Jurkat, Clone E6-1 (cell line): ENCODE measurements at regions not wholly inside any gene's neighbourhood (a gene's known extent, or its start where the extent isn't known, plus 50 kb on each side); places are given as distances from the start of the nearest gene placed in this dataset.
"Not testable (repeated sequence)": the region's sequence is repeated elsewhere in the genome, so short reads cannot be mapped to it uniquely, and the experiment has no call there.

Experiments
- DNase-seq: peaks from one replicate; pipeline ENCODE4 v3.0.0-alpha.2; 2011; ENCODE audit warnings: low read depth, low spot score
- H3K4me3 ChIP-seq: 2 replicates; pipeline ENCODE4 v1.5.1; 2011; ENCODE audit warnings: mild to moderate bottlenecking, low read length, control low read depth, moderate library complexity

- H3K4me3 ChIP-seq = no peak overlapping the region
- DNase-seq = no peak
These were observed 167.1 kb upstream of the KCNJ15 start for GRCh38 chr21:38089763-38090046.

GRCh38 chr21:38091061-38091460 lies 165.7 kb upstream of the KCNJ15 start:
- H3K4me3 ChIP-seq, DNase-seq: not testable (repeated sequence)

GRCh38 chr21:38092051-38092450 lies 164.7 kb upstream of the KCNJ15 start:
- no peak overlapping the region for H3K4me3 ChIP-seq
- no peak for DNase-seq

DNA sequence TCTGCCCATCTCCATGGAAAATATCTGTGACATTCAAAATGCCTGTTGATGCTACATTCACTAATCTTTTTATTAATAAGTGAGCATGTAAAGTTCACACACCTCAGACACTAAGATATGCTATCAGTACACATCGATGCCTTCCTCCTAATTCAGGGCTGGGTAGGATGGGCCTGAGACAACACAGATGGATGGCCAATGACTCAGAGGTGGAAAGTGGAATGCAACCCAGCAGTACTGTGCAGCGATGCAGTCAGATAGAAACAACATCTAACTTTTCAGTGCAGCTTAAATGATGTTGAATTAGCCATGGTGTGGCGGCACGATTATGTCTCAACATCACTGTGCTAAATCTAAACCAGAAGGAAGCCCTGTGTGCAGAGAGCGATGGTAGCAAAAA lies 161.6 kb upstream of the KCNJ15 start:
- H3K4me3 ChIP-seq = no peak overlapping the region
- no peak for DNase-seq

DNA sequence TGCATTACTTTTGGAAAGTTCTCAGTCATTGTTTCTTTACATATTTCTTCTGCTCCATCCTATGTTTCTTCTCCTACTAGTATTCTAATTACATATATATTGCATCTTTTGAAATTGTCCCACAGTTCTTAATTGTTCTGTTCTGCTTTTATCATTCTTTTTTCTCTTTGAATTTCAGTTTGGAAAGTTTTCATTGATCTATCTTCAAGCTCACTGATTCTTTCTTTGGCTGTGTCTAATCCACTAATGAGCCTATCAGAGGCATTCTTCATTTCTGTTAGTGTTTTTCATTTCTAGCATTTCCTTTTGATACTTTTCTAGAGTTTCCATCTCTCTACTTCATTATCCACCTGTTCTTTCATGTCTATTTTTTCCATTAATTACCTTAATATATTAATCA lies 159.0 kb upstream of the KCNJ15 start:
- H3K4me3 ChIP-seq = no peak overlapping the region
- DNase-seq = no peak

GRCh38 chr21:38112219-38112789 lies 144.5 kb upstream of the KCNJ15 start:
- no peak for DNase-seq
- no peak overlapping the region for H3K4me3 ChIP-seq

GRCh38 chr21:38114717-38115333 lies 142.0 kb upstream of the KCNJ15 start:
- DNase-seq = no peak
- no peak overlapping the region for H3K4me3 ChIP-seq

DNA sequence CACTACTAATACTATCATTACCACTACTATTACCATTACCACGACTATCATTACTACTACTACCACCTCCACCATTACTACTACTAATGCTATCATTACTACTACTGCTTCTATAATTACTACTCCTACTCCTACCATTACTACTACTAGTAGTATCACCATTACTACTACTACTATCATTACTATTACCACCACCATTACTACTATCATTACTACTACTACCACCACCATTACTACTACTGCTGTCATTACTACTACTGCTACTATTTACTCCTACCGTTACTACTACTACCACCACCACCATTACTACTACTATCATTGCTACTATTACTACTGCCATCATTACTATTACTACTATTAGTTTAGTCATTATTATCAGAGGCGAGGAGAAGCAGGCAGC lies 140.9 kb upstream of the KCNJ15 start:
- DNase-seq = no peak

GRCh38 chr21:38119793-38120192 lies 137.0 kb upstream of the KCNJ15 start:
- DNase-seq = no peak
- no peak overlapping the region for H3K4me3 ChIP-seq

More for the DNA sequence above, 140.9 kb upstream of the KCNJ15 start:
- H3K4me3 ChIP-seq = no peak overlapping the region

DNA sequence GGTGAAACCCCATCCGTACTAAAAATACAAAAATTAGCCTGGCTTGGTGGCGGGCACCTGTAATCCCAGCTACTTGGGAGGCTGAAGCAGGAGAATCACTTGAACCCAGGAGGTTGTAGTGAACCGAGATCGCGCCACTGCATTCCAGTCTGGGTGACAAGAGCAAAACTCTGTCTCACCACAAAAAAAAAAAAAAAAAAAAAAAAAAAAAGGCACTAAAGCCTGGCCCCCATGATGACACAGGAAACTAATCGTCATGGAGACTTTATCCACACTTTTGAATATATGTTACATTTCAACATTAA lies 136.2 kb upstream of the KCNJ15 start:
- not testable (repeated sequence) for DNase-seq, H3K4me3 ChIP-seq

DNA sequence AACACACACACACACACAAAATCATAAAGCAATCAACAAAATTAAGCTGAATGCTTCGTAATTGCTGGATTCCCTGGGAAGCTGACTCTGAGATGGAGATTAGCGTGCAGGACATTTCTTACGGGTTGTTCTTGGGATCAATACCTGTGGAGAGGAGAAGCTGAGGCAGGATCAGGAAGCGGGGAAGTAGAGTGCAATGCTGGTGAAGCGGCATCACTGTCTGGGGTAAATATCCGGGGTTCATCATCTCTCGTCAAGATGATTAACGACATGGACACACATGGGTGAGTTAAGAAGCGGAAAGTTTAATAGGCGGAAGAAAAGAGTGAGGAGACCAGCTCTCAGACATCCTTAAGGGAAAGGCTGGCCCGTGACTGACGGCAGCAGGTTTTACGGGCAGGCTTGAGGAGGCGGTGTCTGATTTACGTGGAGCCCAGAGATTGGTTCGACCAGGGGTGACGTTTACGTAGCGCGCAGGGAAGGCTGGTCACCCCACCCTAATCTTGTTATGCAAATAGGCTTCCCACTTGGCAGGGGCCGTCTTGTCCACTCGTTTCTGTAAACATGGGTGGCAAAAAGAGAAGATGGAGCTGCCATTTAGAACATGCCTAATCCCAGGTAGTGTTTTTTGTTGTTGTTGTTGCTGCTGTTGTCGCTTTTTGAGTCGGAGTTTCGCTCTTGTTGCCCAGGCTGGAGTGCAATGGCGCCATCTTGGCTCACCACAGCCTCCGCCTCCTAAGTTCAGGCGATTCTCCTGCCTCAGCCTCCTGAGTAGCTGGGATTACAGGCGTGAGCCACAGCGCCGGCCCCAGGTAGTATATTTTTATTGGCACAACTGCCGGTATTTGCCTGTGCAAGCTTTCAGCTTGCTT lies 135.6 kb upstream of the KCNJ15 start:
- DNase-seq = no peak
- no peak overlapping the region for H3K4me3 ChIP-seq

DNA sequence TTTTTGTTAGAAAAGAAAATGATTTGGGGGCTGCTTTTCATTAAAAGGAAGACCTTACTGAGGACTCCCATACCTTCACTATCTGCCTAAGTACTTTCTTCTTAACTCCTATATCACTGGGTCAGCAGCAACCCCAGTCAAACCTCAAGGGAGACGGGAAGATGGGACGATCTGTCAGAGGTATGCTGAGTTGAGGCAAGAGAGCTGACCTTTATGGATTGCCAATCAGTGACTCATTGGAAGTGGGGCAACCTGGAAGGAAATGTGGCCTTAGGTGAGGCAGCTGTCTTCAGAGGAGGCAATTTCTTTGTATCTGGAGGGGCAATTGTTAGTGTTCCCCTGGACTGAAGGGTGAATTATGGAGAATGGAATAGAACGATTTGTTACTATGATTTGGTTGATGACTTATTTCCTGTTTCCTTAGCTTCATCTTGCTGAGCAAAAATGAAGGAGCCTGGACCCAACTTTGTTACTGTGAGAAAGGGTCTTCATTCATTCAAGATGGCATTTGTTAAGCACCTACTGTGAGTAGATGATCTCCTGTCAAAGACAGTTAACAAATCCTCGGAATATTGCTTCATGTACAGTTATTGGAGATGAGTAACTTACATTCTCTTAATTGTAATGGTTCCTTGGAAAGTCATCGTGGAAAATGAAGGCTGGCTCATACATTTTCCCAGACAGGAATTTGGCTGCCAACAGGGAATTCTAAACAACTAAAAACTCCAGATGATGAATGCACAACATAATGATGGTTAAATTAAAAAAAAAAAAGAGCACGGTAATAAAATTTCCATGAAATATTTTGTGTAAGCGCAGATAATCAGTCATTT lies 134.7 kb upstream of the KCNJ15 start:
- no peak overlapping the region for H3K4me3 ChIP-seq
- no peak for DNase-seq

DNA sequence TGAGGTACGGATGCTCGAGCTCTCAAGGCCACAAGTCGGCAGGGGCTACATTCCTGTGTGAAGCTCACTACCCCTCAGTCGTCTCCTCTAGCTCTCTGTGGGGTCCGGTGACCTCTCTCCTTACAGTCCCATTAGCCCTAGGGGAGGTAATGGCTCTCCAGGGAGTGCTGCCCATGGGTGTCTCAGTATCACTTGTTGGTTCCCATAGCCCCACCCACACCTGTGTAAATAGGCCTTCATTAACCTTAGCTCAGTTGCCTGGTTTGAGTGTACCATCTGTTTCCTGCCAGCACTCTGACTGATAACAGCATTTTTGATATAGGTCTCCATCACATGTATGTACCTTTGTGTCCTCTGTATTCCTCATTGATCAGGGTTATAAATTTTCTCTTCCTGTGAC lies 133.2 kb upstream of the KCNJ15 start:
- DNase-seq = no peak
- no peak overlapping the region for H3K4me3 ChIP-seq

GRCh38 chr21:38126666-38127303 lies 130.0 kb upstream of the KCNJ15 start:
- H3K4me3 ChIP-seq = no peak overlapping the region
- DNase-seq = peak; percentile 41

DNA sequence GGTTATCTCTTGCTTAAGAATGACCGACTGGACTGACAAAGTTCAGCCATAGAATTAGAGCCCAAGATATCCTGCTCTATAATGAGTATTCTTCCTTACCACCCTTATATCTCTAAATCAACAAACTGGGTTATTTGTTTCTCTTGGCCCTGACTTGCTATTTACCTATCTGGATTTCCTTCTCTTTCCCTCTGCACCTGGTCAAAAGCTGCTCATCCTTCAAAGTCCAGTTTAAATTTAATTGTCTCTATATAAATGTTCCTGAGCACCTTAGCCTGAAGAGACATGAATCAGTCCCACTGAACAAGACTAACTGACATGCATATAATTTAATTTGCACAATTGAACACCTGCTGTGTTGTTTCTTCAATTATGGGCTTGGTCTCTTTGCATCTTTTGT lies 127.1 kb upstream of the KCNJ15 start:
- H3K4me3 ChIP-seq = no peak overlapping the region
- no peak for DNase-seq

DNA sequence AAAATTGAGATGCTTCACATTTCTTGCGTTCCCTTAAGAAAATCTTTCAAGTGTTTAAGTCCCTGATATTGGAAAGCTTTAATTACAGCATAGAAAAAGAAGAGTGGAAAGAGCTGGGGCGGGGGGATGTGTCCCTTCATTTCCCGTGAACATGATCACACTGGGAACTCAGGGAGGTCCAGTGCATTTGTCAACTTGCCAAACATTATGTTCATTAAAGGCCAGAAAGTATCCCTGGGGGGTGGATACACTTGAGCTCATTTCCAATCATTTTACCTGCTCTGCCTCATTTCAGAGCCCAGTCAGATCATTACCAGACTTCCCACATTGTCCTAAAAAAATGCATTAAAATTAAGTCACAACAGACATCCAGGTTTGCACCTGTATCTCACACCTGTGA lies 123.6 kb upstream of the KCNJ15 start:
- no peak overlapping the region for H3K4me3 ChIP-seq
- DNase-seq = no peak

DNA sequence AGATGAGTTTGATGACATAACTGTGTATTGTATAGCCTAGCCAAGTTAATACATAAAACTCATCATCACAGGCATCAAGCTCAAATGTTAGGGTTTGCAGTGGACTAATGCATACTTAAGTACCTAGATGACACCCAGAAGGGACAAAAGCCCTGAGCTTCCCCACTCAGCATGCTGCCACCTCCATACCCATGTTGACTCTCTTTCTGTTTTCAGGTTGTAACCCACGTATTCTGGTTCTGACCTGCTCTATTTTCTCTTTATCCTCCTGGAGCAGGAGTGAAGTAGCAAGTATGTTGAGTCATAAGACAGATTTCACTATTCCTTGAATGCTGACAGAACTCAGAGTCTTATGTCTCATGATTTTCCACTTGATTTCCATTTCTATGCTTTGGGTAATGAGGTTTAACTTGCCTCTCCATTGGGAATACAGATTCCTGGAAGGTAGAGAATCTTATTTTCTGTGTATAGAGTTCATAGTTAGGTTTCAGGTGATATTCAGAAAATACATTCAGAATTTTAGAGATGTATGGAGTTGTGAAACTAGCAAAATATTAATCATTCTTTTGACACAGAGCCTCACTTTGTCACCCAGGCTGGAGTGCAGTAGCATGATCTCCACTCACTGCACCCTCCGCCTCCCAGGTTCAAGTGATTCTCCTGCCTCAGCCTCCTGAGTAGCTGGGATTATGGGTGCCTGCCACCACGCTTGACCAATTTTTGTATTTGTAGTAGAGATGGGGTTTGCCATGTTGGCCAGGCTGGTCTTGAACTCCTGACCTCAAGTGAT lies 122.5 kb upstream of the KCNJ15 start:
- no peak for DNase-seq
- H3K4me3 ChIP-seq = no peak overlapping the region

GRCh38 chr21:38136201-38136600 lies 120.6 kb upstream of the KCNJ15 start:
- DNase-seq = no peak
- no peak overlapping the region for H3K4me3 ChIP-seq
